ENCODE measurements at regions not wholly inside any gene's neighbourhood (a gene's known extent, or its start where the extent isn't known, plus 50 kb on each side); places are given as distances from the start of the nearest gene placed in this dataset.
"Not testable (repeated sequence)": the region's sequence is repeated elsewhere in the genome, so short reads cannot be mapped to it uniquely, and the experiment has no call there.

- H3K27ac ChIP-seq = no peak overlapping the region
- no peak for TF ChIP-seq CTCF (IDR thresholded peaks at IDR 0.05; ENCODE audit: low read depth, low read length)
- no peaks in the 10 kb centered on the region for H3K9me3 ChIP-seq (ENCODE audit: severe bottlenecking)
- H3K4me3 ChIP-seq (ENCODE audit: low read depth, low read length) = no peak overlapping the region
- H3K36me3 ChIP-seq = no peaks in the 10 kb centered on the region
- no peak for DNase-seq
- H3K27me3 ChIP-seq (ENCODE audit: insufficient read depth, low read depth, severe bottlenecking) = no peaks in the 10 kb centered on the region
These were observed 102.7 kb upstream of the NGF start for GRCh38 chr1:115440733-115441132.

GRCh38 chr1:115439520-115439919 lies 101.5 kb upstream of the NGF start:
- not testable (repeated sequence) for H3K9me3 ChIP-seq (ENCODE audit: severe bottlenecking); H3K27ac ChIP-seq; H3K27me3 ChIP-seq (ENCODE audit: insufficient read depth, low read depth, severe bottlenecking); H3K36me3 ChIP-seq; DNase-seq; H3K4me3 ChIP-seq (ENCODE audit: low read depth, low read length)

GRCh38 chr1:115437196-115437595 lies 99.1 kb upstream of the NGF start:
- Histone ChIP-seq H3K9me3 (ENCODE audit: severe bottlenecking) (no peaks in the 10 kb centered on the region), H3K27me3 (ENCODE audit: insufficient read depth, low read depth, severe bottlenecking) (no peaks in the 10 kb centered on the region), H3K27ac (no peak overlapping the region), H3K36me3 (no peaks in the 10 kb centered on the region), H3K4me3 (ENCODE audit: low read depth, low read length) (no peak overlapping the region)
- TF ChIP-seq CTCF (IDR thresholded peaks at IDR 0.05; ENCODE audit: low read depth, low read length) = no peak
- no peak for DNase-seq

- no peak for DNase-seq
- no peaks in the 10 kb centered on the region for H3K27me3 ChIP-seq (ENCODE audit: insufficient read depth, low read depth, severe bottlenecking)
- H3K9me3 ChIP-seq (ENCODE audit: severe bottlenecking) = no peaks in the 10 kb centered on the region
- TF ChIP-seq CTCF (IDR thresholded peaks at IDR 0.05; ENCODE audit: low read depth, low read length) = no peak
- no peaks in the 10 kb centered on the region for H3K36me3 ChIP-seq
- H3K27ac ChIP-seq = no peak overlapping the region
- H3K4me3 ChIP-seq (ENCODE audit: low read depth, low read length) = no peak overlapping the region
These were observed 98.5 kb upstream of the NGF start for GRCh38 chr1:115436596-115436995.

GRCh38 chr1:115433483-115433882 lies 95.4 kb upstream of the NGF start:
- Histone ChIP-seq H3K4me3 (ENCODE audit: low read depth, low read length) (no peak overlapping the region), H3K27ac (no peak overlapping the region), H3K9me3 (ENCODE audit: severe bottlenecking) (no peaks in the 10 kb centered on the region), H3K36me3 (no peaks in the 10 kb centered on the region), H3K27me3 (ENCODE audit: insufficient read depth, low read depth, severe bottlenecking) (no peaks in the 10 kb centered on the region)
- no peak for TF ChIP-seq CTCF (IDR thresholded peaks at IDR 0.05; ENCODE audit: low read depth, low read length)
- DNase-seq = no peak

GRCh38 chr1:115432061-115432460 lies 94.0 kb upstream of the NGF start:
- Histone ChIP-seq H3K36me3 (no peaks in the 10 kb centered on the region), H3K4me3 (ENCODE audit: low read depth, low read length) (no peak overlapping the region), H3K27ac (no peak overlapping the region), H3K27me3 (ENCODE audit: insufficient read depth, low read depth, severe bottlenecking) (no peaks in the 10 kb centered on the region), H3K9me3 (ENCODE audit: severe bottlenecking) (no peaks in the 10 kb centered on the region)
- no peak for TF ChIP-seq CTCF (IDR thresholded peaks at IDR 0.05; ENCODE audit: low read depth, low read length)
- no peak for DNase-seq
